ENCODE measurements at regions not wholly inside any gene's neighbourhood (a gene's known extent, or its start where the extent isn't known, plus 50 kb on each side); places are given as distances from the start of the nearest gene placed in this dataset. TPM values are rescaled to one million over a fixed set of nuclear protein-coding genes. Genes with fewer than 3 reads are reported as not detected.
"Not testable (repeated sequence)": the region's sequence is repeated elsewhere in the genome, so short reads cannot be mapped to it uniquely, and the experiment has no call there.

DNA sequence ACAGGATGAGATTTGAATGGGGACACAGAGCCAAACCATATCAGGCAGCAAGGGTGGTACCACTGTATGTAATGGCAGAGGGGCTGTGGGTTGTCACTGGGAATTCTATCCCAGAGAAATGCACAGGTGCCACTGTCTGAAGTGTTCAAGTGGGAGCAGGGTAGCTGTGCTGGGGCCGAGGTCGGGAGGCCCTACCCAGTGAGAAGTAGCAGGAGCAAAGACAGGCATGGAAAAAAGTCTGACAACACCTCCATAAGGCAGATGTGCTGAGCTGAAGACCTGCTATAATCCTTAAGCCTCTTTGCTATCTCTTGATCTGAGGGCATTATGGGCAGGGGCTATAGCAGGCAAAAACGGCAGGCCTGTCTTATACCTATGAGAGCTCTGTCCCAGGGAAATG lies 86.9 kb upstream of the ANKRD20A1 start:
- not testable (repeated sequence) for H2BK120ac ChIP-seq (ENCODE audit: low read depth, low read length); H2BK5ac ChIP-seq (ENCODE audit: low read length); H3K4me3 ChIP-seq (ENCODE audit: low read length); H2AK5ac ChIP-seq (ENCODE audit: low read length); H3K27me3 ChIP-seq (ENCODE audit: insufficient read depth, low read length, poor library complexity); H3K18ac ChIP-seq (ENCODE audit: low read length); DNase-seq; H3K27ac ChIP-seq (ENCODE audit: low read depth, low read length); H3K56ac ChIP-seq (ENCODE audit: low read length); H3K9ac ChIP-seq (ENCODE audit: low read length); H2BK15ac ChIP-seq (replicated peaks; ENCODE audit: low read depth); H4K5ac ChIP-seq (ENCODE audit: low read length); H3K79me1 ChIP-seq (ENCODE audit: low read length); H3K23ac ChIP-seq (ENCODE audit: low read length); H3K79me2 ChIP-seq (ENCODE audit: control insufficient read depth, insufficient read depth, low read length); H3K4me2 ChIP-seq (ENCODE audit: low read length); H3K4ac ChIP-seq (ENCODE audit: low read depth, low read length); H3K4me1 ChIP-seq (ENCODE audit: control insufficient read depth, low read depth, low read length); H4K8ac ChIP-seq (ENCODE audit: low read depth, low read length); H3K36me3 ChIP-seq (ENCODE audit: control insufficient read depth, insufficient read depth, low read length)
- no CpG with 5 or more reads among the region's 3 CpGs for whole genome bisulfite sequencing (ENCODE audit: extremely low coverage, insufficient coverage, low lambda C conversion rate)

DNA sequence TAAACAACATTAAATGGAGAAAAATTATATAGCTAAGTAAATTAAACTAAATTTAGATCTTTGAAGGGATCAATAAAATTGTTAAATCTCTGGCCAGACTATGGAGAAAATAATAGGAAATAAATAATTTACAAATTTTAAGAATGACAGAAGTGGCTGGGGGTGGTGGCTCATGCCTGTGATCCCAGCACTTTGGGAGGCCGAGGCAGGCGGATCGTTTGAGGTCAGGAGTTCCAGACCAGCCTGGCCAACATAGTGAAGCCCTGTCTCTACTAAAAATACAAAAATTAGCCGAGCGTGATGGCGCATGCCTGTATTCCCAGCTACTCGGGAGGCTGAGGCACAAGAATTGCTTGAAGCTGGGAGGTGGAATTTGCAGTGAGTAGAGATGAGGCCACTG lies 58.6 kb upstream of the ANKRD20A1 start:
- not testable (repeated sequence) for H3K9ac ChIP-seq (ENCODE audit: low read length); H3K4me2 ChIP-seq (ENCODE audit: low read length); H4K8ac ChIP-seq (ENCODE audit: low read depth, low read length); H3K4ac ChIP-seq (ENCODE audit: low read depth, low read length); H4K5ac ChIP-seq (ENCODE audit: low read length); H3K27me3 ChIP-seq (ENCODE audit: insufficient read depth, low read length, poor library complexity); H3K56ac ChIP-seq (ENCODE audit: low read length); H3K27ac ChIP-seq (ENCODE audit: low read depth, low read length); H3K23ac ChIP-seq (ENCODE audit: low read length); H3K36me3 ChIP-seq (ENCODE audit: control insufficient read depth, insufficient read depth, low read length); H2BK120ac ChIP-seq (ENCODE audit: low read depth, low read length); H2BK15ac ChIP-seq (replicated peaks; ENCODE audit: low read depth); H3K4me3 ChIP-seq (ENCODE audit: low read length); H3K18ac ChIP-seq (ENCODE audit: low read length); H2BK5ac ChIP-seq (ENCODE audit: low read length); H3K79me2 ChIP-seq (ENCODE audit: control insufficient read depth, insufficient read depth, low read length); H2AK5ac ChIP-seq (ENCODE audit: low read length); DNase-seq; H3K4me1 ChIP-seq (ENCODE audit: control insufficient read depth, low read depth, low read length); H3K79me1 ChIP-seq (ENCODE audit: low read length)
- WGBS (ENCODE audit: extremely low coverage, insufficient coverage, low lambda C conversion rate), result no CpG with 5 or more reads among the region's 7 CpGs

Small RNA genes in the stretch of these regions (small RNA-seq; reads per million reads assigned to genes)
- gene AL627230.1 (ENCODE audit: insufficient read depth), result not detected
- gene AL627230.3 (ENCODE audit: insufficient read depth), result not detected
- gene AL627230.5 (ENCODE audit: insufficient read depth), result not detected
- not detected for gene AL627230.6 (ENCODE audit: insufficient read depth)
- gene AL627230.8 (ENCODE audit: insufficient read depth), result not detected
- not detected for gene FAM27B (ENCODE audit: insufficient read depth)
- gene RF00156 (ENCODE audit: insufficient read depth), result not detected
- not detected for gene RN7SL787P (ENCODE audit: insufficient read depth)

Data from mesendoderm (in vitro differentiated cells).